ENCODE measurements at regions not wholly inside any gene's neighbourhood (a gene's known extent, or its start where the extent isn't known, plus 50 kb on each side); places are given as distances from the start of the nearest gene placed in this dataset.

DNA sequence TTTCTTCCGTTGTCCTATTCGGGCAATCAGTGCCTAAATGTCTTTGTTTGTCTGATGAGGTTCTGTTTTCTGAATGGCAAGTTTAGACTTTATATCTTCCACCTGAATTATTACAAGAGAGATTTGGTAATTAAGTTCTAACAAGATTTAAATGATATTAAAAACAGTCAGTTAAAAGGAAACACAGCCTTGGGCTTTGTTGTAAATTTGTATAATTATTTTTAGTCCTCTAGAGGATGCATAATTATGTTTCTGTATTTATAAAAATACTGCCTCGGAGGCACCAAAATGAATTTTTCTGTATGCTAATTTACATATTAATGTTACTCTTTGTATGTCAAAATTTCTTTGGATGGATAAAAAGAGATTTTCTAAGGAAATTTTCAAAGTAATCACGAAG lies 136.7 kb downstream of the CDCA7 start:
- no peak for TF ChIP-seq MXI1 (conservative IDR thresholded peaks at IDR 0.05; ENCODE audit: poor library complexity, severe bottlenecking)
- TF ChIP-seq RAD21 (conservative IDR thresholded peaks at IDR 0.05) = no peak
- TF ChIP-seq, protein P1, sequence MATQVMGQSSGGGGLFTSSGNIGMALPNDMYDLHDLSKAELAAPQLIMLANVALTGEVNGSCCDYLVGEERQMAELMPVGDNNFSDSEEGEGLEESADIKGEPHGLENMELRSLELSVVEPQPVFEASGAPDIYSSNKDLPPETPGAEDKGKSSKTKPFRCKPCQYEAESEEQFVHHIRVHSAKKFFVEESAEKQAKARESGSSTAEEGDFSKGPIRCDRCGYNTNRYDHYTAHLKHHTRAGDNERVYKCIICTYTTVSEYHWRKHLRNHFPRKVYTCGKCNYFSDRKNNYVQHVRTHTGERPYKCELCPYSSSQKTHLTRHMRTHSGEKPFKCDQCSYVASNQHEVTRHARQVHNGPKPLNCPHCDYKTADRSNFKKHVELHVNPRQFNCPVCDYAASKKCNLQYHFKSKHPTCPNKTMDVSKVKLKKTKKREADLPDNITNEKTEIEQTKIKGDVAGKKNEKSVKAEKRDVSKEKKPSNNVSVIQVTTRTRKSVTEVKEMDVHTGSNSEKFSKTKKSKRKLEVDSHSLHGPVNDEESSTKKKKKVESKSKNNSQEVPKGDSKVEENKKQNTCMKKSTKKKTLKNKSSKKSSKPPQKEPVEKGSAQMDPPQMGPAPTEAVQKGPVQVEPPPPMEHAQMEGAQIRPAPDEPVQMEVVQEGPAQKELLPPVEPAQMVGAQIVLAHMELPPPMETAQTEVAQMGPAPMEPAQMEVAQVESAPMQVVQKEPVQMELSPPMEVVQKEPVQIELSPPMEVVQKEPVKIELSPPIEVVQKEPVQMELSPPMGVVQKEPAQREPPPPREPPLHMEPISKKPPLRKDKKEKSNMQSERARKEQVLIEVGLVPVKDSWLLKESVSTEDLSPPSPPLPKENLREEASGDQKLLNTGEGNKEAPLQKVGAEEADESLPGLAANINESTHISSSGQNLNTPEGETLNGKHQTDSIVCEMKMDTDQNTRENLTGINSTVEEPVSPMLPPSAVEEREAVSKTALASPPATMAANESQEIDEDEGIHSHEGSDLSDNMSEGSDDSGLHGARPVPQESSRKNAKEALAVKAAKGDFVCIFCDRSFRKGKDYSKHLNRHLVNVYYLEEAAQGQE (IDR thresholded peaks at IDR 0.05; ENCODE audit: borderline replicate concordance) = no peak
- no peak for TF ChIP-seq EP300 (conservative IDR thresholded peaks at IDR 0.05; ENCODE audit: poor library complexity, severe bottlenecking)
- TF ChIP-seq, protein P2, sequence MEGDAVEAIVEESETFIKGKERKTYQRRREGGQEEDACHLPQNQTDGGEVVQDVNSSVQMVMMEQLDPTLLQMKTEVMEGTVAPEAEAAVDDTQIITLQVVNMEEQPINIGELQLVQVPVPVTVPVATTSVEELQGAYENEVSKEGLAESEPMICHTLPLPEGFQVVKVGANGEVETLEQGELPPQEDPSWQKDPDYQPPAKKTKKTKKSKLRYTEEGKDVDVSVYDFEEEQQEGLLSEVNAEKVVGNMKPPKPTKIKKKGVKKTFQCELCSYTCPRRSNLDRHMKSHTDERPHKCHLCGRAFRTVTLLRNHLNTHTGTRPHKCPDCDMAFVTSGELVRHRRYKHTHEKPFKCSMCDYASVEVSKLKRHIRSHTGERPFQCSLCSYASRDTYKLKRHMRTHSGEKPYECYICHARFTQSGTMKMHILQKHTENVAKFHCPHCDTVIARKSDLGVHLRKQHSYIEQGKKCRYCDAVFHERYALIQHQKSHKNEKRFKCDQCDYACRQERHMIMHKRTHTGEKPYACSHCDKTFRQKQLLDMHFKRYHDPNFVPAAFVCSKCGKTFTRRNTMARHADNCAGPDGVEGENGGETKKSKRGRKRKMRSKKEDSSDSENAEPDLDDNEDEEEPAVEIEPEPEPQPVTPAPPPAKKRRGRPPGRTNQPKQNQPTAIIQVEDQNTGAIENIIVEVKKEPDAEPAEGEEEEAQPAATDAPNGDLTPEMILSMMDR (IDR thresholded peaks at IDR 0.05; ENCODE audit: poor library complexity, severe bottlenecking) = no peak
- no peak for TF ChIP-seq EZH2 (IDR thresholded peaks at IDR 0.05; ENCODE audit: borderline replicate concordance, insufficient read depth, low read length, poor library complexity, severe bottlenecking)
- no peak for TF ChIP-seq SMC3 (conservative IDR thresholded peaks at IDR 0.05; ENCODE audit: poor library complexity)
- TF ChIP-seq POLR2AphosphoS5 (IDR thresholded peaks at IDR 0.05) = no peak

DNA sequence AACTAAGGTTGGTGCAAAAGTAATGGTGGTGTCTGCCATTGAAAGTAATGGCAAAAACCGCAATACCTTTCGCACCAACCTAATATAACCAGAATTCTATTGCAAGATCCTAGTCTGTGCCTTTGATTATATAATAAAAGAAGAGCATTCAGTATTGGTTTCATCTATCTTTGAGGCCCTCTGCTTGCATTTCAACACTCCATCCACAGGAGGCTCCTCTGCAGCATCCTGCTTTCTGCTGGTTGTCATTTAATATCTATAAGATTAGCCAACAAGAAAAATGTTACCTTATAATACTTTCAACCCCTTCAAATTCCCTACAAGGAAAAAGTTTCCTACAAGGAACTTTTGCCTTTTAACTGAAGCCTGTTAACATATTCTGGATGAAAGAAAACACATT lies 139.2 kb downstream of the CDCA7 start:
- TF ChIP-seq POLR2AphosphoS5 (IDR thresholded peaks at IDR 0.05) (no peak), EZH2 (IDR thresholded peaks at IDR 0.05; ENCODE audit: borderline replicate concordance, insufficient read depth, low read length, poor library complexity, severe bottlenecking) (no peak), MXI1 (conservative IDR thresholded peaks at IDR 0.05; ENCODE audit: poor library complexity, severe bottlenecking) (no peak), TAF1 (IDR thresholded peaks at IDR 0.05; ENCODE audit: low read depth) (no peak), SMC3 (conservative IDR thresholded peaks at IDR 0.05; ENCODE audit: poor library complexity) (no peak)
- TF ChIP-seq, protein P1 (IDR thresholded peaks at IDR 0.05; ENCODE audit: borderline replicate concordance) = no peak
- H3K27ac ChIP-seq (ENCODE audit: low read length) = no peak overlapping the region
- no peaks in the 10 kb centered on the region for H4K20me1 ChIP-seq (ENCODE audit: insufficient read depth)
- H3K79me2 ChIP-seq (replicated peaks; ENCODE audit: insufficient read depth, low read length) = no peaks in the 10 kb centered on the region
- H2AFZ ChIP-seq (ENCODE audit: low read depth, low read length) = no peak overlapping the region
- H3K9me2 ChIP-seq (ENCODE audit: insufficient read depth, low read length) = no peaks in the 10 kb centered on the region
- no peak overlapping the region for H3K4me2 ChIP-seq (ENCODE audit: low read length)
- H3K9ac ChIP-seq (ENCODE audit: low read length) = no peak overlapping the region
- no peak overlapping the region for H3K4me3 ChIP-seq (ENCODE audit: low read length)
- no peaks in the 10 kb centered on the region for H3K36me3 ChIP-seq (ENCODE audit: insufficient read depth, low read length)
- no peaks in the 10 kb centered on the region for H3F3A ChIP-seq (ENCODE audit: insufficient read depth, low read length, poor library complexity, severe bottlenecking)
- H3K27me3 ChIP-seq (ENCODE audit: insufficient read depth, low read depth, low read length) = no peaks in the 10 kb centered on the region
- H3K9me3 ChIP-seq (ENCODE audit: low read length) = no peaks in the 10 kb centered on the region

More for the DNA sequence above, 136.7 kb downstream of the CDCA7 start:
- Histone ChIP-seq H2AFZ (ENCODE audit: low read depth, low read length) (no peak overlapping the region), H3K4me2 (ENCODE audit: low read length) (no peak overlapping the region), H3K9ac (ENCODE audit: low read length) (no peak overlapping the region), H3K4me3 (ENCODE audit: low read length) (no peak overlapping the region), H3K9me3 (ENCODE audit: low read length) (no peaks in the 10 kb centered on the region), H4K20me1 (ENCODE audit: insufficient read depth) (no peaks in the 10 kb centered on the region), H3K27me3 (ENCODE audit: insufficient read depth, low read depth, low read length) (no peaks in the 10 kb centered on the region), H3K79me2 (replicated peaks; ENCODE audit: insufficient read depth, low read length) (no peaks in the 10 kb centered on the region), H3K27ac (ENCODE audit: low read length) (no peak overlapping the region), H3K36me3 (ENCODE audit: insufficient read depth, low read length) (no peaks in the 10 kb centered on the region), H3F3A (ENCODE audit: insufficient read depth, low read length, poor library complexity, severe bottlenecking) (no peaks in the 10 kb centered on the region), H3K9me2 (ENCODE audit: insufficient read depth, low read length) (no peaks in the 10 kb centered on the region)

Data from neural cell (in vitro differentiated cells).